Gastroesophageal sphincter (tissue), 3 donors: ENCODE measurements at regions not wholly inside any gene's neighbourhood (a gene's known extent, or its start where the extent isn't known, plus 50 kb on each side); places are given as distances from the start of the nearest gene placed in this dataset.

Experiments
- EP300 ChIP-seq: sonication (generic); formaldehyde crosslinking; IDR thresholded peaks from one replicate; pipeline ENCODE4 v1.6.1; 2017; ENCODE audit warnings: antibody characterized with exemption, mild to moderate bottlenecking
- POLR2A ChIP-seq, 2 donors: fragments of 450-650 bp; IDR thresholded peaks; one replicate each; pipeline ENCODE4 v1.6.1; 2017; ENCODE audit warnings: antibody characterized with exemption in 2 of 2, mild to moderate bottlenecking in 2 of 2, moderate library complexity in 1 of 2
- POLR2AphosphoS5 ChIP-seq: sonication (generic); formaldehyde crosslinking; IDR thresholded peaks from one replicate; pipeline ENCODE4 v1.6.1; 2017; ENCODE audit warnings: antibody characterized with exemption
- TF ChIP-seq, protein P1 (sequence below), 4 experiments: fragments of 200-600 bp in 2 of 4; fragments of 450-650 bp in 2 of 4; sonication (generic) in 1 of 4; IDR thresholded peaks; one replicate each; pipeline ENCODE4 v1.5.1; 2017 to 2019; ENCODE audit warnings: antibody characterized with exemption in 4 of 4, mild to moderate bottlenecking in 2 of 4, moderate library complexity in 2 of 4

DNA sequence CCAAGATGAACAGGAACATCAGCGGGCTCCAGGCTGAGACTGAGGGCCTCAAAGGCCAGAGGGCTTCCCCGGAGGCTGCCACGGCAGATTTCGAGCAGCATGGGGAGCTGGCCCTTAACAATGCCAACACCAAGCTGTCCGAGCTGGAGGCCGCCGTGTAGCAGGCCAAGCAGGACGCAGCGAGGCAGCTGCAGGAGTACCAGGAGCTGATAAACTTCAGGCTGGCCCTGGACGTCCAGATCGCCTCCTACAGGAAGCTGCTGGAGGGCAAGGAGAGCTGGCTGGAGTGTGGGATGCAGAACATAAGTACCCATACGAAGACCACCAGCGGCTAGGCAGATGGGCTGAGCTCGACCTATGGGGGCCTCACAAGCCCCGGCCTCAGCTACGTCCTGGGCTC, 823.4 kb upstream of the NEGR1 start:
- TF ChIP-seq POLR2AphosphoS5 (no peak), EP300 (no peak), POLR2A (IDR thresholded peaks at IDR 0.05) (no peak)
- TF ChIP-seq, protein P1, sequence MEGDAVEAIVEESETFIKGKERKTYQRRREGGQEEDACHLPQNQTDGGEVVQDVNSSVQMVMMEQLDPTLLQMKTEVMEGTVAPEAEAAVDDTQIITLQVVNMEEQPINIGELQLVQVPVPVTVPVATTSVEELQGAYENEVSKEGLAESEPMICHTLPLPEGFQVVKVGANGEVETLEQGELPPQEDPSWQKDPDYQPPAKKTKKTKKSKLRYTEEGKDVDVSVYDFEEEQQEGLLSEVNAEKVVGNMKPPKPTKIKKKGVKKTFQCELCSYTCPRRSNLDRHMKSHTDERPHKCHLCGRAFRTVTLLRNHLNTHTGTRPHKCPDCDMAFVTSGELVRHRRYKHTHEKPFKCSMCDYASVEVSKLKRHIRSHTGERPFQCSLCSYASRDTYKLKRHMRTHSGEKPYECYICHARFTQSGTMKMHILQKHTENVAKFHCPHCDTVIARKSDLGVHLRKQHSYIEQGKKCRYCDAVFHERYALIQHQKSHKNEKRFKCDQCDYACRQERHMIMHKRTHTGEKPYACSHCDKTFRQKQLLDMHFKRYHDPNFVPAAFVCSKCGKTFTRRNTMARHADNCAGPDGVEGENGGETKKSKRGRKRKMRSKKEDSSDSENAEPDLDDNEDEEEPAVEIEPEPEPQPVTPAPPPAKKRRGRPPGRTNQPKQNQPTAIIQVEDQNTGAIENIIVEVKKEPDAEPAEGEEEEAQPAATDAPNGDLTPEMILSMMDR (IDR thresholded peaks at IDR 0.05), result no peak
